ENCODE measurements at regions not wholly inside any gene's neighbourhood (a gene's known extent, or its start where the extent isn't known, plus 50 kb on each side); places are given as distances from the start of the nearest gene placed in this dataset.

GRCh38 chr10:130555411-130555750 lies 419.2 kb downstream of the GLRX3 start:
- DNase-seq (ENCODE audit: low spot score), result no peak
- FAIRE-seq, result no peak

GRCh38 chr10:130557181-130557845 lies 421.1 kb downstream of the GLRX3 start:
- FAIRE-seq (no peak), DNase-seq (ENCODE audit: low spot score) (no peak)

DNA sequence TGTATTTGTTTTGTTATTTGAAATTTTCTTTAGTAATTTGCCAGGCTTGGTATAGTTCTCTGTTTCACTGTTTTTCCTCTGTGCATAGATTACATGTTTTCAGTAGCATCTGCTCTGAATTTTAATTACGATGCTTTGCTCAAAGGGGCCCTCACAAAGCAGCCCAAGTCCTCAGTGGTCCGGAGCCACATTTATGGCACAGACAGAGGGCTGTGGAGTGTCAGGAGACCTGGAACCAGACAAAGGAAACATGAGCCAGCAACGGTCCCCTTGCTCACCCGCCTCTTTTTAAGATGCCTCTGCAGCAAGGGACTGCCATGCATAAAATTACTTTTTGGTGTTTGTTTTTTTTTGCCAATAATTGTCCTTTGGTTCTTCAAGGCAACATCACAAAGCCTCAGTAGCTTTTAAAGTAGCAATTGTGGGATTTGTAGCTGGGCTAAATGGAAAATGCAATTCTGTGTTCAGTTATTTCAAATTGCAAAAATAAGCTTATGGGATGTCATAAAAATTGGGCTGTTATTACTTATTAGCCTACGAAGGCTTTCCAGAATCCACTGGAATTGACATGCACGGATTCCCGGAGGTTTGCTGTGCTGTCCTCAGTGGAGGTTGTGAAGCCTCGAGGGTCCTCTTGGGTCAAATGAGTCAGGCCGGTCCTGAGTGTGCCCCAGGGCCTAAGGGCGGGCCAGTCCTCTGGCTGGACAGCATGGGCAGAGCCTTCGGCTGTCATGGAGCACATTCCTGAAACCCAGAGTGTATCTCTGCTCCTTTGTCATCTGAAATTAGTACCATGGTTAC lies 422.8 kb downstream of the GLRX3 start:
- no peak for FAIRE-seq
- no peak for DNase-seq (ENCODE audit: low spot score)

GRCh38 chr10:130559547-130559880 lies 423.3 kb downstream of the GLRX3 start:
- FAIRE-seq, result no peak

DNA sequence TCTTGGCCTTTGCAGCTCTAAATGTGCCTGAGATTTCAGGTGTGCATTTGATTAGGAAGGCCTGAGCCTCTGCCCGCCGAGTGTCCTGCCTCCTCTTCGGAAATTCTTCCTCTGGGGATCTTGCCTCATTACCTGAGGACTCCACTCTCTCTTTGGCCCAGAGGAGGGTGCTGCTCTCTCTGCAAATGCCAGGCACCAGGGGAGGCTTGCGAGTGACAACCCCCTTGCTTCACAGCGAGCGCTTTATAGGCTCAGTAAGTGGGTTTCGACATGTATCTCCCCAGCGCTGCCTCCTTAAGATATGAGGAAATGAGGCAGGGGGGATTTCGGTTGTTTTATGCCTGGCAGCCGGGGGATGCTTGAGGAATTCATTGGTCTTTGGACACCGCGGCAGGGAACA lies 423.9 kb downstream of the GLRX3 start:
- FAIRE-seq (no peak), DNase-seq (ENCODE audit: low spot score) (no peak)

More at GRCh38 chr10:130559547-130559880, 423.3 kb downstream of the GLRX3 start:
- no peak for DNase-seq (ENCODE audit: low spot score)

- DNase-seq (ENCODE audit: low spot score) (no peak), FAIRE-seq (no peak)
Observed at GRCh38 chr10:130560573-130560972, 424.4 kb downstream of the GLRX3 start.

DNA sequence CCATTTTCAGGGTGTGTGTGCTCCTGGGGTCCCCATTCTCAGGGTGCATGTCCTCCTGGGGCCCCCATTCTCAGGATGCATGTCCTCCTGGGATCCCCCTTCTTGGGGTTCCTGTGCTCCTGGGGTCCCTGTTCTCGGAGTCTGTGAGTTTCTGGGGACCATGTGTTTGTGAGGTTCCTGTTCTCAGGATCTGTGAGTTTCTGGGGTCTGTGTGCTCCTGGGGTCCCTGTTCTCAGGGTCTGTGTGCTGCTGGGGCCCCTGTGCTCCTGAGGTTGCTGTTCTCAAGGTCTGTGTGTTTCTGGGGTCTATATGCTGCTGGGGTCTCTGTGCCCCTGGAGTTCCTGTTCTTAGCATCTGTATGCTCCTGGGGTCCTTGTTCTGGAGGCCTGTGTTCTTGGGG lies 425.5 kb downstream of the GLRX3 start:
- DNase-seq (ENCODE audit: low spot score) (no peak), FAIRE-seq (no peak)

- DNase-seq (ENCODE audit: low spot score), result no peak
- FAIRE-seq, result no peak
Observed at GRCh38 chr10:130567011-130567410, 430.8 kb downstream of the GLRX3 start.

DNA sequence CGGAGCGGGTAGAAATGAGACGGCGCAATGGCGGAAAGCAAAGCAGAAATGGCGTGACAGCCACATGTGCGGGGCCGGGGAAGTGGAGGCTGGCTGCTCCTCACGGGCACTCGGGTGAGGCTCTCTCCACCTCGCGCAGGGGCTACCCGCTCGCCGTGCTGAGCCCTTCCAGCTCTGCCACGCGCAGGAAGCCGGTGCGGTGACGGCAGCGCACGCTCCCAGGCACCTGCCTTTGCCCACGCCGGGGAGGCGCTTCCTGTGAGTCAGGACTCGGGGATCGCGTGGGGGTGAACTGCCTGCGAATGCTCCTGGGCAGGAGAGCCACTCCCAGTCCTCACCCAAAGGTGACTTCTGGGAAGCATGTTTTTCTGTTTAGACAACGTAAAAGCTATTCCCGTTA lies 431.2 kb downstream of the GLRX3 start:
- no peak for FAIRE-seq
- DNase-seq (ENCODE audit: low spot score), result no peak

GRCh38 chr10:130568246-130568645 lies 432.1 kb downstream of the GLRX3 start:
- DNase-seq (ENCODE audit: low spot score) (no peak), FAIRE-seq (no peak)

- DNase-seq (ENCODE audit: low spot score) (no peak), FAIRE-seq (no peak)
Observed at GRCh38 chr10:130570074-130570473, 433.9 kb downstream of the GLRX3 start.

GRCh38 chr10:130571674-130572073 lies 435.5 kb downstream of the GLRX3 start:
- DNase-seq (ENCODE audit: low spot score) (no peak), FAIRE-seq (no peak)

DNA sequence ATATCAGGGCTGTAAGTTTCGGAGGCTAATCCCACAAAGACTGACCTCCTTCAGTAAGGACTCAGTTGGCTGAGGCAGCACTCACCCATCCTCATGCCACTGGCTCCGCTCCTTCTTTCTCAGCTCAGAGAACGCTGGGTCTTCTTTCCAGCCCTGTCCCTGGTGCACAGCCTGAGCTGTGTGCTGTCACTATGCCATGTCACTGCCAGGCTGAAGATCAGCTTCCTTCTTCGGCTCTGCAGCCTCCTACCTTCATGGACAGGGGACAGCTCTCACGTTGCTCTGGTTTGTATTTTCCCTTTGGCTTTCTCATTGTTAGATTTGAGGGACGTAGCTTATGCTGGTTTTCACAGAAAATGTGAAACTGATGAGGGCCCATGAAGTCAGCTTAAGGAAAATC lies 437.3 kb downstream of the GLRX3 start:
- DNase-seq (ENCODE audit: low spot score), result no peak
- no peak for FAIRE-seq

DNA sequence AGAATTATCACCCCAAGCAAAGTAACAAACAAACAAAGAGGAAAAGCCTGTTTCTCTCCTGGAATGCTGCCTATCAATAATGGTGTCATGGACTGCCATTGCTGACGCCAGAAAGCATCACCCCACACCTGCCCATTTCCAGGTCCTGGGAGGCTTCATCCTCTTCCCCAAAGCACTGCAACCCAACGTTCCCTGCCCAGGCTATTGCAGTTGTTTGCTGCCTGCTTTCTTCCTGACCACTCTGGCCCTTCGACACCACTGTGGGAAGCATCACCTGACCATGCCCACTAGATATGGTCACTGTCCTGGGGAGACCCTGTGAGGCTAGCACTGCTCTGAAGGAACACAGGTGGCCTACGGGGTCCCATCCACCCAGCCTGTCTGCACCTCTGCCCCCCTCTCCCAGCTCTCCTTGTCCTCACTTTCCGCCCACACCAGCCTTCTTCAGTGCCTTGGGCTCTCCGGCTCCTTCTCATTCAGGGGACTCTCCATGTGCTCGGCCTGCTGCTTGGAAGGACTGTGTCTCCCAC lies 439.6 kb downstream of the GLRX3 start:
- DNase-seq (ENCODE audit: low spot score) (no peak), FAIRE-seq (no peak)

GRCh38 chr10:130576427-130576826 lies 440.2 kb downstream of the GLRX3 start:
- FAIRE-seq (no peak), DNase-seq (ENCODE audit: low spot score) (no peak)

DNA sequence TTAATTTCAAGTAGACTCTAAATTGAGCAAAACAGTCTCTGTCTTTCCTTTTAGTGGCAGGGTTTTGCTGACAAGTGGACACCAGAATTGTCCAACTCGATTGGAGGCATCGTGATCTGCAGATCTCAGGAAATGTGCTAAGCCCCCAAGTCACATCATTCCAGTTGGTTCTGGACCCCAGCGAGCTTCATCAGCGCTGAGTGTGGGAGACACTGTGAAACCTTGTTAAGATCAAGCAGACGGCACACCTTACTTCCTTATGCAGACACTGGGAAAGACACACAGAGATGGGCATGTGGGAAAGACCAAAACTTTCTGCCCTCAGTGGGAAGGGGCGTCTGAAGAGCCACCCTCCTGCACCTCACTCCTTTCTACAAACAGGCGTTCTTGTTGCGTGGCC lies 440.8 kb downstream of the GLRX3 start:
- DNase-seq (ENCODE audit: low spot score), result no peak
- no peak for FAIRE-seq

DNA sequence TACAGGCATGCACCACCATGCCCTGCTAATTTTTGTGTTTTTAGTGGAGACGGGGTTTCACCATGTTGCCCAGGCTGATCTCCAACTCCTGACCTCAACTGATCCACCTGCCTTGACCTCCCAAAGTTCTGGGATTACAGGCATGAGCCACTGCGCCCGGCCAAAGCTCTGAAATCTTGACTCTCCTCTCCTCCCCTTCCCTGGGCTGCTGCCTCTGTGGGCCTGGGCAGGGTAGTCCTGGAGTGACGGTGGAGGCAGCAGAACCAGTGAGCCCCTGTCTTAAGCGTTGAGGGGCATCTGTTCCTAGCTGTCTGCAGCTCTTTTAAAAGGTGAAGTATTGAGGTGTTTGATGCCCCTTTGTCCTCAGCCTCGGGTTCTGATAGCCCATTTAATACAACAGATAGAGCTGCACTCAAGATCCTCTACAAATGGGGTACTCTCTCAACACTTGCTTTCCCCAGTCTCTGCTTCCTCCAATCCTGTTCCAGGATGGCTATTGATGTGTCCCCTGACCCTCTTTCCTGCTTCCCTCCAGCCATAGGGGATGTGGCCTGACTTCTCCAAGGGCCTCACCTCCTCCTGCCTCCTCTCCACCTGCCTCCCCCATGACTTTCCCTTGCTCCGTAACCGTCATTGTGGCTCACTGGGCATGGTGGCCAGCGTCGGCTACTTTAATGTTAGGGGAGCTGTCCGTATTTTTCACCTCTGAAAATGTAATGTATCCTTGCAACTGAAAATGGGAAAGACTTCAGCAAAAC lies 442.5 kb downstream of the GLRX3 start:
- no peak for FAIRE-seq
- DNase-seq (ENCODE audit: low spot score), result no peak

GRCh38 chr10:130579913-130580312 lies 443.7 kb downstream of the GLRX3 start:
- FAIRE-seq, result no peak

GRCh38 chr10:130580975-130581374 lies 444.8 kb downstream of the GLRX3 start:
- DNase-seq (ENCODE audit: low spot score) (no peak), FAIRE-seq (no peak)

More at GRCh38 chr10:130579913-130580312, 443.7 kb downstream of the GLRX3 start:
- DNase-seq (ENCODE audit: low spot score), result no peak

DNA sequence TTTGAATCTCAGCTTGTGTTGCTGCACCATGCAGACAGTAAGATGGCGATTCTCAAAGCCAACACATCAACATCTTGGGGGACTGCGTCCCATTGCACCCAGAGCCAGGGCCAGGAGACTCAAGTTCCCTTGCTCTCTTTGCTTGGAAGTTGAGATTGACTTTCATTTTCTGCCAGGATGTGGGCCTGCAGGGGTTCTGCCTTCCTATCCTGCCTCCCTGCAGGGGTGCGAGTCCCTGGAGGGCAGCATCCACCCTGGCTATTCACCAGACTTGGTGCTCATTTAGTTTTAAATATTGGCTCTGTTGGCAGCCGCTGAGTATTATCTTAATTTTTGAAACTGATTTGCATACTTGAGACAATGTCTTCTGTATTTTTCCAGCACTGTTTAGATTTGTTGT lies 451.5 kb downstream of the GLRX3 start:
- no peak for DNase-seq (ENCODE audit: low spot score)
- FAIRE-seq, result no peak

- FAIRE-seq (no peak), DNase-seq (ENCODE audit: low spot score) (no peak)
Observed at GRCh38 chr10:130606001-130606405, 469.8 kb downstream of the GLRX3 start.

DNA sequence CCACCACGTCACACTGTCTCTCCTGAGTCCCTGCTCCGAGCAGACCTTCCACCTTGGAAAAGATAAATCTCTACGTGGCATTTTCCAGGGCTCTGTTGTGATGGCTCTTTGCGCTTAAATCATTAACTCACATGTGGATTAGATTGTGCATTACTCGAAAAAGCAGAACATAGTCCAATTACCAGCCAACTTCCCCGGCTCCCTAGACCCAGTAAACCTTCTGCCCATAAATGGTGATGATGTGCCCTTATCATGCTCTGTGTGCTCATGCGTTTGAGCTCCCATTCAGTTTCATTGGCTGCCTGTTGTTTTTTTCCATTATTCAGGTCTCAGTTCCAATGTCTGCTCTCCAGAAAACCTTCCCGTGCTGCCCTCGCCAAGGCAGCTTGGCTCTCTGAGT lies 471.2 kb downstream of the GLRX3 start:
- DNase-seq (ENCODE audit: low spot score) (no peak), FAIRE-seq (no peak)
